ENCODE measurements at regions not wholly inside any gene's neighbourhood (a gene's known extent, or its start where the extent isn't known, plus 50 kb on each side); places are given as distances from the start of the nearest gene placed in this dataset.

DNA sequence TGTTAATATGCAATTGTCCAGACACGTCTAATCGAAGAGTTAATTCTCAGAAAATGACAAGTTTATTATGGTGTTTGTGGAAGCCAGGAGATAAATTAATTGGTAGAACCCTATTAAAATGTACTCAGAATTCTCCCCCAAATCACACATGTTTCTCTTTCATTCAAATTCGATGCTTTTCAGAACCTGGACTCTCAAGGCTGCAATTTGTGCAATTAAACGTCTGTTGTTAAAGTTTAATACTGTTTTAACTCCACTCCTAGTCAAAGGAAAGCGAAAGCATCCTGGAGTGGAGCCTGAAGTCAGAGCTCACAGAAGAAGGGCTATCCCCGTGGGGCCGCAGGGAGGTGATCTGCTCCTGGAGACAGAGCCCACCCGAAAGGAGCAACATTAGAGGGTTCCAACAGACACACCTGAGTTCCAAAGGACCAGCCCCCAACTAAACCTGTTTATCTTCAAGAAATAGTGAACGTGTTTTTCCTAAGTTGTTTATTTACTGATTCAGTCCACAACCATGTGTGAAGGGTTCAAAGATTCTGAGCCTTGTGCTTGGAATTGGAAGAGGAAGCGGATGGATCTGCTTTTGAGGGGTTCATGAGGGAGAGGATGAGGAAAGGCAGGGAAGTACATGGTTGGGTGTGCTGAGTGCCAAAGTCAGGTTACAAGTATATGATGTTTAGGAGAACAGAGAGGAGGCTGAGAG is 68.0 kb upstream of the AKT3 start:
- Histone ChIP-seq H4K20me1 (ENCODE audit: control insufficient read depth, insufficient read depth) (no peaks in the 10 kb centered on the region), H3K4me3 (no peak overlapping the region; the same call in 1 of the 2 replicates), H3K9ac (ENCODE audit: control insufficient read depth, insufficient read depth, low read length) (no peak overlapping the region), H3K9me3 (replicated peaks; ENCODE audit: control insufficient read depth, insufficient read depth, low read length) (no peaks in the 10 kb centered on the region), H3K27me3 (replicated peaks in 1 of 2; ENCODE audit: control insufficient read depth in 2 of 2, insufficient read depth in 2 of 2, low read length in 1 of 2) (peaks cover 3 to 10% of the 10 kb centered on the region in 2 experiments; a peak in 2 of 4 replicates), H3K4me2 (ENCODE audit: control insufficient read depth, insufficient read depth) (peak overlapping the region; percentile 35), H3K27ac (ENCODE audit: control insufficient read depth, insufficient read depth) (no peak overlapping the region), H3K79me2 (ENCODE audit: control insufficient read depth, insufficient read depth, low read length) (no peaks in the 10 kb centered on the region), H3K36me3 (ENCODE audit: control insufficient read depth in 2 of 2, insufficient read depth in 2 of 2, low read length in 1 of 2) (no peaks in the 10 kb centered on the region), H3K4me1 (ENCODE audit: control insufficient read depth, insufficient read depth, low read length) (no peaks in the 10 kb centered on the region), H2AFZ (ENCODE audit: control insufficient read depth, low read depth, low read length) (no peak overlapping the region)
- BruUV-seq (replicated peaks) = no TSS peak
- TF ChIP-seq KAT2A (conservative IDR thresholded peaks at IDR 0.05; ENCODE audit: control insufficient read depth, low read depth, low read length) (no peak), ZNF24 (IDR thresholded peaks at IDR 0.05) (no peak), ZBED1 (IDR thresholded peaks at IDR 0.05; ENCODE audit: borderline replicate concordance) (no peak)
- TF ChIP-seq, protein P1, sequence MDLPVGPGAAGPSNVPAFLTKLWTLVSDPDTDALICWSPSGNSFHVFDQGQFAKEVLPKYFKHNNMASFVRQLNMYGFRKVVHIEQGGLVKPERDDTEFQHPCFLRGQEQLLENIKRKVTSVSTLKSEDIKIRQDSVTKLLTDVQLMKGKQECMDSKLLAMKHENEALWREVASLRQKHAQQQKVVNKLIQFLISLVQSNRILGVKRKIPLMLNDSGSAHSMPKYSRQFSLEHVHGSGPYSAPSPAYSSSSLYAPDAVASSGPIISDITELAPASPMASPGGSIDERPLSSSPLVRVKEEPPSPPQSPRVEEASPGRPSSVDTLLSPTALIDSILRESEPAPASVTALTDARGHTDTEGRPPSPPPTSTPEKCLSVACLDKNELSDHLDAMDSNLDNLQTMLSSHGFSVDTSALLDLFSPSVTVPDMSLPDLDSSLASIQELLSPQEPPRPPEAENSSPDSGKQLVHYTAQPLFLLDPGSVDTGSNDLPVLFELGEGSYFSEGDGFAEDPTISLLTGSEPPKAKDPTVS (IDR thresholded peaks at IDR 0.05; ENCODE audit: low read depth, low read length) = no peak
- TF ChIP-seq, protein P2, sequence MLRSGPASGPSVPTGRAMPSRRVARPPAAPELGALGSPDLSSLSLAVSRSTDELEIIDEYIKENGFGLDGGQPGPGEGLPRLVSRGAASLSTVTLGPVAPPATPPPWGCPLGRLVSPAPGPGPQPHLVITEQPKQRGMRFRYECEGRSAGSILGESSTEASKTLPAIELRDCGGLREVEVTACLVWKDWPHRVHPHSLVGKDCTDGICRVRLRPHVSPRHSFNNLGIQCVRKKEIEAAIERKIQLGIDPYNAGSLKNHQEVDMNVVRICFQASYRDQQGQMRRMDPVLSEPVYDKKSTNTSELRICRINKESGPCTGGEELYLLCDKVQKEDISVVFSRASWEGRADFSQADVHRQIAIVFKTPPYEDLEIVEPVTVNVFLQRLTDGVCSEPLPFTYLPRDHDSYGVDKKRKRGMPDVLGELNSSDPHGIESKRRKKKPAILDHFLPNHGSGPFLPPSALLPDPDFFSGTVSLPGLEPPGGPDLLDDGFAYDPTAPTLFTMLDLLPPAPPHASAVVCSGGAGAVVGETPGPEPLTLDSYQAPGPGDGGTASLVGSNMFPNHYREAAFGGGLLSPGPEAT (IDR thresholded peaks at IDR 0.05; ENCODE audit: low read depth) = no peak
- DNase-seq (ENCODE audit: low read depth, low spot score) (no peak), ATAC-seq (no peak), FAIRE-seq (no peak)
- ChIA-PET RAD21 (ENCODE audit: unreplicated experiment) (no interaction called here), SMC1A (ENCODE audit: uncharacterized antibody, unreplicated experiment) (no interaction called here), POLR2A (no interaction called here), CTCF (no interaction called here)
- in situ Hi-C loops (cut with MboI) (no loop called here), intact Hi-C loops (cut with micrococcal nuclease; ENCODE audit: unreplicated experiment) (no loop called here)
- WGBS (ENCODE audit: insufficient coverage, insufficient replicate concordance, low lambda C conversion rate, missing lambda C conversion rate) = 22% methylated on average over 10 of the region's 10 CpGs
